GM21619 (cell line): ENCODE measurements at regions not wholly inside any gene's neighbourhood (a gene's known extent, or its start where the extent isn't known, plus 50 kb on each side); places are given as distances from the start of the nearest gene placed in this dataset.
"Not testable (repeated sequence)": the region's sequence is repeated elsewhere in the genome, so short reads cannot be mapped to it uniquely, and the experiment has no call there.

Experiments
- ATAC-seq: cut with Tn5 transposase; IDR thresholded peaks from one replicate; pipeline ENCODE4 v1.9.1; 2021; ENCODE audit not compliant: unreplicated experiment

DNA sequence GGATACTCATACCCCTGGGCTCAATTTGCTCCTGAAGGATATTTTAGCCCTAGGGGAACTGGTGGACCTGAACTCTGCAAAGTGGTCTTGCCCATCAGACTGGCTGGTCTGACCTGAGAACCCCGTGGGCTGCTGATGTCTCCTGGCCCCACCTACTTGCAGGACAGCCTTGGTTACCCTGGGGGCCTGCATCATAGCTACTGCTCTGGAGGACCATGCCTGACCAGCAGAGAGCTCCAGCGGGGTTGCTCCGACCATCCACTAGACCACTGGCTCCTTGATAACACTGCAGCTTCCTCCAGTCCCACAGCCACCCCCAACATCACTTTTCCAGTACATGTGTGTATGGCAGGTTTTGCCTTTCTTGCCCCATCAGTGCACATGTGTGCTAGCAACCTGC lies 331.6 kb upstream of the BRINP3 start:
- ATAC-seq, result no peak

DNA sequence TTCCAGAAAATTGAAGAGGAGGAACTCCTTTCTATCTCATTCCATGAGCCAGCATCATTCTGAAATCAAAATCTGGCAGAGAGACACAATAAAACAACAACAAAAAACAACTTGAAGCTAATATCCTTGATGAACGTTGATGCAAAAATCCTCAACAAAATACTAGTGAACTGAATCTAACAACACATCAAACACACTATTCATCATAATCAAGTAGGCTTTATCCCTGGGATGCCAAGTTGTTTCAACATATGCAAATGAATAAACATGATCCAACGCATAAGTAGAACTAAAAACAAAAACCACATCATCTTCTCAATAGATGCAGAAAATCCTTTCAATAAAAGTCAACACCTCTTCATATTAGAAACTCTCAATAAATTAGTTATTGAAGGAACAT lies 335.3 kb upstream of the BRINP3 start:
- no peak for ATAC-seq

GRCh38 chr1:190832511-190832910 lies 354.8 kb upstream of the BRINP3 start:
- ATAC-seq, result no peak

- no peak for ATAC-seq
These were observed 358.0 kb upstream of the BRINP3 start for GRCh38 chr1:190835658-190836057.

DNA sequence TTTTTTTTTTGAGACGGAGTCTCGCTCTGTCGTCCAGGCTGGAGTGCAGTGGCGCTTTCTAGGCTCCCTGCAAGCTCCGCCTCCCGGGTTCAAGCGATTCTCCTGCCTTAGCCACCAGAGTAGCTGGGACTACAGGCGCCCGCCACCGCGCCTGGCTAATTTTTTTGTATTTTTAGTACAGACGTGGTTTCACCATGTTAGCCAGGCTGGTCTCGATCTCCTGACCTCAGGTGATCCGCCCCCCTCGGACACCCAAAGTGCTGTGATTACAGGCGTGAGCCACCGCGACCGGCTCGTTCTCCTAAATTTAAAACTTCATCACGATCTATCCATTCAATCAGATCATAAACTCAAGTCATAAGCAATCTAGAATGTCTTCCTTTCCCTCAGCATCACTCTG lies 359.5 kb upstream of the BRINP3 start:
- not testable (repeated sequence) for ATAC-seq

- no peak for ATAC-seq
These were observed 360.2 kb upstream of the BRINP3 start for GRCh38 chr1:190837888-190838287.

DNA sequence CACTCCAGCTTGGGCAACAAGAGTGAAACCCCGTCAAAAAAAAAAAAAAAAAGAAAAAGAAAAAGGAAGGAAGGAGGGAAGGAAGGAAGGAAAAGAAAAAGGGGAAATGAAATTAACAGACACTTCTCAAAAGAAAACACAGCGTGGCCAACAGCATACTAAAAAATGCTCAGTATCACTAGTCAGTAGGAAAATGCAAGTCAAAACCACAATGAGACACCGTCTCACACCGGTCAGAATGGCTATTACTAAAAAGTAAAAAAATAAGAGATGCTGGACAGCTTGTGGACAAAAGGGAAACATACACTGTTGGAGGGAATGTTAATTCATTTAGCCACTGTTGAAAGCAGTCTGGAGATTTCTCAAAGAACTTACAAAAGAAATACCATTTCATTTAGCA lies 369.5 kb upstream of the BRINP3 start:
- no peak for ATAC-seq

- ATAC-seq, result no peak
These were observed 371.7 kb upstream of the BRINP3 start for GRCh38 chr1:190849346-190849745.

DNA sequence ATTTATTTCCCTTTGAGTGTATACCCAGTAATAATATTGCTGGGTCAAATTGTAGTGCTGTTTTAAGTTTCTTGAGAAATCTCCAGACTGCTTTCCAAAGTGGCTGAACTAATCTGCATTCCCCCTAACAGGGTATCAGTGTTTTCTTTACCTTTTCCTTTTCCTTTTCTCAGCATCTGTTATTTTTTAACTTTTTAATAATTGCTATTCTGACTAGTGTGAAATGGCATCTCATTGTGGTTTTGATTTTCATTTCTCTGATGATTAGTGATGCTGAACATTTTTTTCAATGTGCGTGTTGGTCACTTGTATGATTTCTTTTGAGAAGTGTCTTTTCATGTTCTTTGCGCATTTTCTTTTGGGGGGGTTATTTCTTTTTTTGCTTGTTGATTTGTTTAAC lies 374.9 kb upstream of the BRINP3 start:
- no peak for ATAC-seq

- no peak for ATAC-seq
These were observed 380.5 kb upstream of the BRINP3 start for GRCh38 chr1:190858140-190858539.

DNA sequence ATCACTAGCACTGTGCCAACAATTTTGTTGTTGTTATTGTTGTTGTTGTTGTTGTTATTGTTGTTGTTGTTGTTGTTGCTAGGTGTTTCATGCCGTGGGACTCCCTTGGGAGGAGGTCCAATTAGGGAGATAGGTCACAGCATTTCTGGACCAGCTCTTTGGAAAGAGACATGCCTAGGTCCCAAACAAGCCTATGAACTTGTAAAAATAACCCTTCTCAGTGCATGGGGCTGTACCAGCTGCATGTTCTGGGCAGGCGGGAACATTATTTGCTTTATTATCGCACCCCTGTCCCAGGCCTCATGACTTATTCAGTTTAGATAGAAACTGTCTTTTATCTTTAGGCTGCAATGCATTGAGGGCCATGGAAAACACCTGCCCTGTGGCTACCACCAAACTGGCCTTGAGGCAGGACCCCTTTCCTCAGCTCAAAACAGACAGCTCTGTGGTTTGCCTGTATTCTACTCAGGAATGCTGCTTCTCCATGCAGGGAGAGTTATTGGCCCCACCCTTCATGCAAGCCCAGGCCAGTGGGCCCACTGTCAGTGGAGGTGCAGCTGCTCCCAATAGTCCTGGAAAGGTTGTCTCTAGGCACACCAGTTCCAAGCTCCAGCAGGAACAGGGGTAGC lies 386.5 kb upstream of the BRINP3 start:
- ATAC-seq, result no peak

- ATAC-seq, result no peak
These were observed 402.7 kb upstream of the BRINP3 start for GRCh38 chr1:190880352-190880751.

DNA sequence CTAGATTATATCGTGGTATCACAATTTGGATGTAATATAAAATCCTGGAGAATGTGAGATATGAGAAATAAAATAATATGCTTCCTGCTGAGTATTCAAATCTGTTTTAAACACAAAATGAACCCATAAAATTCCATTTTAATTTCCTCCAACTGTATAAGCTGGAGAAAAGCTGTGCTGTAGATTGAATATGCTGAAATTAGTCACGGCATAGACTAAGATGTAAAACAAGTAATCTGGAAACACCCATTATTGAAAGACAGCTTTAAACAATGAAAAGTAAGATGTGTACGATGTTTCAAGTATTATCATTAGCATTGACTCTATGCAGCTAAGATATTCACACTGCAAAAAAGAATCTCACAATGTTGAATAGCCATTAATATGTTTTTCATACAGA lies 403.4 kb upstream of the BRINP3 start:
- no peak for ATAC-seq

DNA sequence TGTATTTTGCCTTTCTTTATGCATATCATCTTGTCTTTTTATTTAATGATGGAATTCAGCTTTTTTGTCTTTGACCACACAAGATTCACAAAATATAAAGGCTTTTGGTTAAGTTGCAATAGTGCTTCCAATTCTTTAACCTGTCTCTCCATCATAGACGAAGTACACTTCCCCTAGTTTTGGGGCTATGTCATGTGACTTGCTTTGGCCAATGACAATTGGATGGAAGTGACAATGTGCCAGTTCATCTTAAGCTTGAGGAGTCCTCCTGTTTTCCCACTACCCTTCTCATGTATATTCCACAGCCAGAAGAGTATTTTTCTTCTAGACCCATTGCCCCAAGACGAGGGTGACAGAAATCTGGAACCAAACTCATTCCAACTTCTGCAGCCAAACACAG lies 419.6 kb upstream of the BRINP3 start:
- ATAC-seq, result no peak

GRCh38 chr1:190904091-190904695 lies 426.5 kb upstream of the BRINP3 start:
- ATAC-seq, result no peak

GRCh38 chr1:190906206-190906725 lies 428.6 kb upstream of the BRINP3 start:
- ATAC-seq, result no peak

- ATAC-seq, result no peak
These were observed 430.6 kb upstream of the BRINP3 start for GRCh38 chr1:190908246-190908645.

DNA sequence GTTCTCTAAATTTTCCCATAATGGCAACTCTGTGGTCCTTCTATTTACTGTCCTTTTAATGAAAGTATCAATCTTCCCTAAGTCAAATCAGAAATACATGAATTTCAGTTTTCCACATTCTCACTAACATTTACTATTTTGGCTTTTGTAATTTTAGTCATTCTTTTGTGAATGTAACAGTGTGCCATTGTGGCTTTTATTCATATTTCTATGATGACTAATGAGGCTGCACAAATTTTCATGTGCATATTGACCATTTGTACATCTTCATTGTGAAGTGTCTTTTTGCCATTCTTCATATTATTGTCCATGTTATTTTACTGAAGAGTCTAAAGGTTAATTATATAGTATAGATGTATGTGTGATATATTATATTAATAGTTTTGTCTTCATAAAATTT lies 431.0 kb upstream of the BRINP3 start:
- ATAC-seq, result no peak

DNA sequence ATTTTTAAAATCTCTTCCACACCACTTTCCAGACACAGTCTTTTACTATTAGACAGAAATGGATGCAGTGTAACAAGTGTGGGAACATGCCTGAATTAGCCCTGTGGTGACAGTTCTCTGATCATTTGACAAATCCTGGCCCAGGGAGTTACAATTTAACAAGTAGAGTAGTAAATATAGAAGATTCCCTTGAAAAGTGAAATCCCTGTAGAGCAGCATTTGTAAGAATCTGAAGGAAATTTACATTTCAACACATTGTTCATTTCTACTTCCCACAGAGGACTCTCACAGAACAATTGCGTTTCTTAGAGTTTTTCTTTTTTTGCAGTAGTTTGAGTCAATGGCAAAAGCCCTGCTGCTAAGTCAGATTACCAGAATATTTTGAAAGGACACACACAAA lies 458.3 kb upstream of the BRINP3 start:
- ATAC-seq, result no peak

DNA sequence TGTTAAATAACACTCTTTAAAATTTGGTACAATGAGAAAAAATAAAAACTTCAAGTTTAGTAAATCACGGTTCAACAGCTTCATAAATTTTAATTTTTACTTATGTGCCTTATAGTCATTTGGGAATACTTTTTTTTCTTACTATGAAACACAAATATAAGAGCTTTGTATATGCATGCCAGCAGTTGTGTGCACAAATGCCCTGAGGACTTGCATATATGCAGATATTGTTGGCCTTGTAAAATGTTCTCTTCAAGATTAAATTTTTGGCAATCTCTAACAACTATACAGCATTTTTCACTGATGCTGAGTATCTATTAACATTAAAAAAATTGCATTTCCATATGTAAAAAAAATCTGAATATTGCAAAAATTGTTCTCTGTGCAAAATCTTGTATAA lies 458.7 kb upstream of the BRINP3 start:
- no peak for ATAC-seq

- no peak for ATAC-seq
These were observed 463.3 kb upstream of the BRINP3 start for GRCh38 chr1:190940951-190941350.

DNA sequence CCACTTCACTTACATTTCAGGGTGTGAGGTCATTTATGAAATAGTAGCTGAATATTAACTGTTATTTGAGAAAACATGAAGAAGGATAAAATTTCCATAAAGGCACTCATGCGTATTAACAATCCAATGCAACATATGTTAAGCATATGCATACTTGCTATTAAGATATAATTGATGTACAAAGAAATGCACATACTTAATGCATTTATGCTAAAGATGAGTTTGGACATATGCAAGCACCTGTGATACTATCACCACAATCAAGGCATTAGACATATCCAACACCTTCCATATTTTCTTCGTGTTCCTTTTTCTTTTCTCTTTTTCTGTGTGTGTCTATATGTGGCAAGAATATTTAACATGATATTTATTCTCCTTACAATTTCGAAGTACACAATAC lies 464.8 kb upstream of the BRINP3 start:
- no peak for ATAC-seq

DNA sequence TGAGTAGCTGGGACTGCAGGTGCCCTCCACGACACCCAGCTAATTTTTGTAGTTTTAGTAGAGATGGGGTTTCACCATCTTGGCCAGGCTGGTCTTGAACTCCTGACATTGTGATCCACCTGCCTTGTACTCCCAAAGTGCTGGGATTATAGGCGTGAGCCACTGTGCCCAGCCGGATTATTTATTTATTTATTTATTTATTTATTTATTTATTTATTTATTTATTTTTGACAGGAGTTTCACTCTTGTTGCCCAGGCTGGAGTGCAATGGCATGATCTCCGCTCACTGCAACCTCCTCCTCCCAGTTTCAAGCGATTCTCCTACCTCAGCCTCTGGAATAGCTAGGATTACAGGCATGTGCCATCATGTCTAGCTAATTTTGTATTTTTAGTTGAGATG lies 466.1 kb upstream of the BRINP3 start:
- ATAC-seq, result not testable (repeated sequence)
